GM12875 (cell line): ENCODE measurements at regions not wholly inside any gene's neighbourhood (a gene's known extent, or its start where the extent isn't known, plus 50 kb on each side); places are given as distances from the start of the nearest gene placed in this dataset.

Experiments
- H3K4me3 ChIP-seq: one replicate; pipeline ENCODE4 v1.5.1; 2011; ENCODE audit warnings: low read depth, low read length, control low read depth
- CTCF ChIP-seq: IDR thresholded peaks from 2 replicates; pipeline ENCODE4 v1.5.1; 2011; ENCODE audit warnings: low read depth, mild to moderate bottlenecking, control low read depth, inconsistent platforms, low read length, moderate library complexity, borderline replicate concordance; ENCODE audit not compliant: insufficient read depth

- TF ChIP-seq CTCF, result no peak
- no peak overlapping the region for H3K4me3 ChIP-seq
These were observed 121.9 kb upstream of the HSD17B12 start for GRCh38 chr11:43558556-43559127.

- no peak overlapping the region for H3K4me3 ChIP-seq
- no peak for TF ChIP-seq CTCF
These were observed 118.7 kb upstream of the HSD17B12 start for GRCh38 chr11:43561832-43562231.

GRCh38 chr11:43567396-43567975, 113.1 kb upstream of the HSD17B12 start:
- peak; percentile 64 for TF ChIP-seq CTCF
- H3K4me3 ChIP-seq, result no peak overlapping the region

- H3K4me3 ChIP-seq, result no peak overlapping the region
- peak; percentile 71 for TF ChIP-seq CTCF
These were observed 107.3 kb upstream of the HSD17B12 start for GRCh38 chr11:43573233-43573632.

GRCh38 chr11:43573873-43574272, 106.7 kb upstream of the HSD17B12 start:
- H3K4me3 ChIP-seq, result no peak overlapping the region
- no peak for TF ChIP-seq CTCF

- TF ChIP-seq CTCF, result no peak
- H3K4me3 ChIP-seq, result no peak overlapping the region
These were observed 106.1 kb upstream of the HSD17B12 start for GRCh38 chr11:43574411-43574810.
